ENCODE measurements at regions not wholly inside any gene's neighbourhood (a gene's known extent, or its start where the extent isn't known, plus 50 kb on each side); places are given as distances from the start of the nearest gene placed in this dataset.

- TF ChIP-seq CTCF (IDR thresholded peaks at IDR 0.05) (no peak), POLR2A (IDR thresholded peaks at IDR 0.05) (no peak)
These were observed 252.6 kb upstream of the LINC00305 start for GRCh38 chr18:64401268-64402060.

Data from Peyer's patch (tissue), 4 donors.